Gastroesophageal sphincter (tissue), 4 donors: ENCODE measurements at regions not wholly inside any gene's neighbourhood (a gene's known extent, or its start where the extent isn't known, plus 50 kb on each side); places are given as distances from the start of the nearest gene placed in this dataset.

ENCODE experiments used
- ATAC-seq: fragments of 150-250 bp; one replicate; pipeline ENCODE4 v1.9.1; 2016; ENCODE audit warnings: mild to moderate bottlenecking, moderate library complexity
- H3K27ac ChIP-seq, 4 donors: fragments of 200-600 bp; sonication (generic) in 3 of 4; 1 replicate in 3 of 4; 2 replicates in 1 of 4; pipeline ENCODE4 v1.5.1; 2016 to 2019
- H3K27me3 ChIP-seq: fragments of 200-600 bp; sonication (generic); one replicate; pipeline ENCODE4 v1.5.1; 2019
- H3K36me3 ChIP-seq, 2 donors: fragments of 200-600 bp; sonication (generic); one replicate each; pipeline ENCODE4 v1.5.1; 2019; ENCODE audit warnings: control low read depth in 1 of 2
- H3K4me1 ChIP-seq, 3 donors: fragments of 200-600 bp; sonication (generic); 1 replicate in 2 of 3; 2 replicates in 1 of 3; pipeline ENCODE4 v1.5.1; 2016 to 2019; ENCODE audit warnings: control low read depth in 2 of 3
- H3K4me3 ChIP-seq, 2 donors: fragments of 200-600 bp; sonication (generic); one replicate each; pipeline ENCODE4 v1.5.1; 2019; ENCODE audit warnings: mild to moderate bottlenecking in 1 of 2, moderate library complexity in 1 of 2
- H3K9me3 ChIP-seq, 3 donors: fragments of 200-600 bp; sonication (generic); one replicate each; pipeline ENCODE4 v1.5.1; 2017 to 2019; ENCODE audit warnings: control low read depth in 2 of 3
- EP300 ChIP-seq: sonication (generic); formaldehyde crosslinking; IDR thresholded peaks from one replicate; pipeline ENCODE4 v1.6.1; 2017; ENCODE audit warnings: antibody characterized with exemption, mild to moderate bottlenecking
- POLR2A ChIP-seq, 2 donors: fragments of 450-650 bp; IDR thresholded peaks; one replicate each; pipeline ENCODE4 v1.6.1; 2017; ENCODE audit warnings: antibody characterized with exemption in 2 of 2, mild to moderate bottlenecking in 2 of 2, moderate library complexity in 1 of 2
- POLR2AphosphoS5 ChIP-seq: sonication (generic); formaldehyde crosslinking; IDR thresholded peaks from one replicate; pipeline ENCODE4 v1.6.1; 2017; ENCODE audit warnings: antibody characterized with exemption
- WGBS, 2 donors: methylation state at CpG; one replicate each; pipeline ENCODE4 v1.1.5; 2018; ENCODE audit warnings: low coverage in 1 of 2; 5-methylcytosine and 5-hydroxymethylcytosine counted together
- TF ChIP-seq, protein P1 (sequence below), 4 experiments: fragments of 200-600 bp in 2 of 4; fragments of 450-650 bp in 2 of 4; sonication (generic) in 1 of 4; IDR thresholded peaks; one replicate each; pipeline ENCODE4 v1.5.1; 2017 to 2019; ENCODE audit warnings: antibody characterized with exemption in 4 of 4, mild to moderate bottlenecking in 2 of 4, moderate library complexity in 2 of 4

DNA sequence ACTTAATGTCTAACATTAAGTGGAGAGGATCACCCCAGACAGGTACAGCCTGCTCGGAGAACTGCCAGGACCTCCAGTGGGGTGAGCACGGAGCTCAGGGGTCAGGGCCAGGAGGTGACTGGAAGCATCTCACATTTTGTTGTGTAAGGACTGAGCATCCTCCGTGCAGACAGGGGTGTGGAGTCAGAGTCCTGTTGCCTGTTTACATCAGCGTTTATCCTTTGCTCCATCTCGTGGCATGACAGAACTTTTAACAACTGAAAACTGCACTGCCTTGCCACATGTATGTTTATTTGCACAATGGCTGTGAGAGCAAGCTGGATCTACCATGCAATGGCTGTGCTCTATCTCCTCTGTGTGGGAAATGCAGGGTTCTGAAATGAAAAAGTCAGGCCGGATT lies 175.4 kb upstream of the AKR1E2 start:
- Histone ChIP-seq H3K4me3 (no peak overlapping the region), H3K4me1 (peaks cover 5 to 31% (median 7%) of the 10 kb centered on the region in 3 donors), H3K9me3 (no peaks in the 10 kb centered on the region), H3K36me3 (no peaks in the 10 kb centered on the region), H3K27me3 (no peaks in the 10 kb centered on the region), H3K27ac (peak overlapping the region; percentile 58 to 74 (median 70))
- 67 to 80% methylated on average over 2 of the region's 6 CpGs for WGBS, 2 donors
- TF ChIP-seq, protein P1, sequence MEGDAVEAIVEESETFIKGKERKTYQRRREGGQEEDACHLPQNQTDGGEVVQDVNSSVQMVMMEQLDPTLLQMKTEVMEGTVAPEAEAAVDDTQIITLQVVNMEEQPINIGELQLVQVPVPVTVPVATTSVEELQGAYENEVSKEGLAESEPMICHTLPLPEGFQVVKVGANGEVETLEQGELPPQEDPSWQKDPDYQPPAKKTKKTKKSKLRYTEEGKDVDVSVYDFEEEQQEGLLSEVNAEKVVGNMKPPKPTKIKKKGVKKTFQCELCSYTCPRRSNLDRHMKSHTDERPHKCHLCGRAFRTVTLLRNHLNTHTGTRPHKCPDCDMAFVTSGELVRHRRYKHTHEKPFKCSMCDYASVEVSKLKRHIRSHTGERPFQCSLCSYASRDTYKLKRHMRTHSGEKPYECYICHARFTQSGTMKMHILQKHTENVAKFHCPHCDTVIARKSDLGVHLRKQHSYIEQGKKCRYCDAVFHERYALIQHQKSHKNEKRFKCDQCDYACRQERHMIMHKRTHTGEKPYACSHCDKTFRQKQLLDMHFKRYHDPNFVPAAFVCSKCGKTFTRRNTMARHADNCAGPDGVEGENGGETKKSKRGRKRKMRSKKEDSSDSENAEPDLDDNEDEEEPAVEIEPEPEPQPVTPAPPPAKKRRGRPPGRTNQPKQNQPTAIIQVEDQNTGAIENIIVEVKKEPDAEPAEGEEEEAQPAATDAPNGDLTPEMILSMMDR (IDR thresholded peaks at IDR 0.05), result no peak
- no peak for TF ChIP-seq POLR2A (IDR thresholded peaks at IDR 0.05)
- no peak for TF ChIP-seq EP300
- TF ChIP-seq POLR2AphosphoS5, result no peak
- ATAC-seq, result peak; percentile 48

DNA sequence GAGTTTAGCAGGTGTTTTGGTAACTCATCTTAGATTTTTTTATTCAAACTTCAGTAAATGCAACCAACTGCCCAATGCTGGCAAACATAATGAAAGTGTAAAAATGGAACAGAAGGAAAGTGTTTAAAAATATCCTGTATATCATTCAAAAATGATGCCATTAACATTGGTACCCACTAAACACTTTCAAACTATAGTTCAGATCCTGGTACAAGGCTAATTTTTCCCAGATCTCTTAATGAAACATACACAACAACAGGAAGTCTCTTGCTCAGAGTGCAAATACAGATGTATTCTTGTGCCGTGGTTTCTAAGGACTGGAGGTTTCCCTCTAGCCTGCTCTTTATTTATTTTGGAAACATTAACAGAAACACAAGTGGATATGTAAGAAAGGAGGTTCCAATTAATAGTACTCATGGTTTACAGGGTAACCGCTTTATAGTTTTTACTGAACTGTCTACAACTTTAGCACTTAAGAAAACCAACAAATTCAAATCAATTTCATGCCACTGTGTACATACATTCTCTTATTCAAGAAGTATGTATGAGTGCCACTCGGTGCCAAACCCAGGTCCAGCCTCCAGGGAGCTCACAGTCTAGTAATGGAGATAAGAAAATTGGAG lies 176.0 kb upstream of the AKR1E2 start:
- Histone ChIP-seq H3K36me3 (no peaks in the 10 kb centered on the region), H3K4me3 (no peak overlapping the region), H3K4me1 (peaks cover 5 to 31% (median 7%) of the 10 kb centered on the region in 3 donors), H3K27me3 (no peaks in the 10 kb centered on the region), H3K27ac (peak overlapping the region; percentile 58 to 74 (median 70)), H3K9me3 (no peaks in the 10 kb centered on the region)
- TF ChIP-seq, protein P1 (IDR thresholded peaks at IDR 0.05), result no peak
- no peak for TF ChIP-seq POLR2A (IDR thresholded peaks at IDR 0.05)
- TF ChIP-seq POLR2AphosphoS5, result no peak
- no peak for TF ChIP-seq EP300
- WGBS, 2 donors, result 22 to 29% methylated on average over 3 of the region's 3 CpGs
- no peak for ATAC-seq

DNA sequence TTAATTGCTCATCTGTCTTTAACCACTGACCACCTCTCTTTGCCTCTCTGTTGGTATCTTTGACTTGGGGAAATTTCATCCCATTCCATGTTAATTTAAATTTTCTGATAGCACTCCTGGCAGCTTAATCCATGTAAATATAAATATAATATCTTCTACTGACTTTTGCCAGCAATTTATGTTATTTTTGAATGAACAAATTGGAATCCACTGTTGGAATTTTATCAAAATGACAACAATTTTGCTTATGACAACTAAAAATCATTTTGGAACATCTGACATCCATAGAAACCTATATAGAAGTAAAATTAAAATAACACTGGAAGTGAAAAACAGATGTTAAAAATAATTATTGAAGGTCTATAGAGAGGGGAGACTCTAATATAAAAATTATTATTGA lies 176.5 kb upstream of the AKR1E2 start:
- TF ChIP-seq, protein P1 (IDR thresholded peaks at IDR 0.05), result no peak
- no peak for TF ChIP-seq POLR2A (IDR thresholded peaks at IDR 0.05)
- no peak for TF ChIP-seq EP300
- TF ChIP-seq POLR2AphosphoS5, result no peak
- Histone ChIP-seq H3K4me1 (peaks cover 5 to 31% (median 7%) of the 10 kb centered on the region in 3 donors), H3K36me3 (no peaks in the 10 kb centered on the region), H3K4me3 (no peak overlapping the region), H3K27ac (peak overlapping the region in 3 of 4 donors; percentile 58 to 74 (median 73)), H3K9me3 (no peaks in the 10 kb centered on the region), H3K27me3 (no peaks in the 10 kb centered on the region)
- no peak for ATAC-seq

DNA sequence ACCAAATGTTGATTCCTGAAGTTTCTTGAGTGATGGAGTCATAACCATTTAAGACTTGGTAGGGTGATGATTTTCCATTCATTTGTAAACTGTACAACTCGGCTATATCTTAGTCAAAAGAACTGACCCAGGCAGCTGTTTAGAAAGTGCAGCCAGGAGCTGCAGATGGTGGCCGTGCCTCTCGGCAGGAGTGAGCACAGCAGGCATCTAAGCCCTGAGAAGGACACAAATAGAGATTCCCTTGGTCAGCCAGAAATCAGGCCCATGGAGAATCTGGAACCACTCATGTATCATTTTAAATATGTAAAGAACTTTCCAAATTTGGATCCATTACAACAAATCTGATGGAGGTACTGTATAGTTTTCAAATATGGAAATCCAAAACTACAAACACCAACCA lies 177.0 kb upstream of the AKR1E2 start:
- TF ChIP-seq, protein P1 (IDR thresholded peaks at IDR 0.05), result no peak
- TF ChIP-seq EP300 (no peak), POLR2A (IDR thresholded peaks at IDR 0.05) (no peak), POLR2AphosphoS5 (no peak)
- no peaks in the 10 kb centered on the region for H3K27me3 ChIP-seq
- no peaks in the 10 kb centered on the region for H3K36me3 ChIP-seq
- no peak overlapping the region for H3K27ac ChIP-seq
- peaks cover 5 to 31% (median 7%) of the 10 kb centered on the region in 3 donors for H3K4me1 ChIP-seq
- H3K9me3 ChIP-seq, result no peaks in the 10 kb centered on the region
- WGBS, 2 donors, result 38 to 55% methylated on average over 1 to 2 of the region's 3 CpGs
- ATAC-seq, result no peak
- no peak overlapping the region for H3K4me3 ChIP-seq

DNA sequence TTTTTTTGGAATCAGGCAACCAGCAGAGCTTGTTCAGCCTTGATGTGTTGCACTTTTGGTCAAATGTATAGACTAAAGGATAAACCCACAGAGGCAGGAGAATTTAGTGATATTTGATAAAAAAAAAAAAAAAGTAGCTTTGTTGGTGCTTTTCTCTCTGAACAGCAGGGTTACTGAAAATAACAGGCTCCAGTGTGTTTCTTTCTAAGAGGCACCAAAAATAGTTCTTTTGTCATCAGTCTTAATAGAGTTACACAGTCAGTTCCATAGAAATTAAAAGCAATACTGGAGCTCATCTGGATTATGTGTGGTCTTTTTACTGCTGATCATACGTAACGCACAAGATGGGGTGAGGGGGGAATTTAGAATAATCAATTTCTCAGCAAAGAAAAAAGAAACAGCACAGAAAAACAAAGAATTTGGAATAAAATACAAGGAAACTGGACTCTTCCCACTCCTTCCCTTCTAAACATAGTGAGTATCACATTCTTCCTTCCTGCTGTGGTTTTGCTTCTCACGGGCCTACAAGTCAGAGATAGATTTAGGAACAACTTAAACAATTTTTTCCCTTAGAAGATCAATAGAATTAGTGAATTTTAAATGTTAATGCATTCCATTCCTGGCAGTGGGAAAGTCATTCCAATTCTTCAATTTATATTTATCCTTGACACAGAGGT lies 178.8 kb upstream of the AKR1E2 start:
- no peaks in the 10 kb centered on the region for H3K9me3 ChIP-seq
- 71 to 72% methylated on average over 1 to 3 of the region's 3 CpGs for WGBS, 2 donors
- no peaks in the 10 kb centered on the region for H3K27me3 ChIP-seq
- H3K4me3 ChIP-seq, result no peak overlapping the region
- H3K4me1 ChIP-seq, result peaks cover 6 to 35% (median 7%) of the 10 kb centered on the region in 3 donors
- no peak overlapping the region for H3K27ac ChIP-seq
- ATAC-seq, result no peak
- H3K36me3 ChIP-seq, result no peaks in the 10 kb centered on the region
- TF ChIP-seq EP300 (no peak), POLR2AphosphoS5 (no peak)
- TF ChIP-seq, protein P1 (IDR thresholded peaks at IDR 0.05), result no peak
